HEK293T (cell line): ENCODE measurements at regions not wholly inside any gene's neighbourhood (a gene's known extent, or its start where the extent isn't known, plus 50 kb on each side); places are given as distances from the start of the nearest gene placed in this dataset.
"Not testable (repeated sequence)": the region's sequence is repeated elsewhere in the genome, so short reads cannot be mapped to it uniquely, and the experiment has no call there.

Source experiments
- CTCF ChIA-PET: fragments of 350-600 bp; formaldehyde crosslinking; extraction: SDS; loops from one replicate; lab custom pipeline; 2021; ENCODE audit warnings: antibody characterized with exemption, inconsistent platforms; lab: Yijun Ruan, JAX
- POLR2A ChIA-PET: fragments of 350-600 bp; formaldehyde crosslinking; extraction: SDS; loops from one replicate; lab custom pipeline; 2020; ENCODE audit warnings: antibody characterized with exemption, inconsistent platforms; lab: Yijun Ruan, JAX
- DNase-seq: peaks from one replicate; pipeline ENCODE4 v3.0.0; 2012; ENCODE audit warnings: mixed read lengths; ENCODE audit errors: extremely low spot score
- ARNT ChIP-seq: fragments of 450-650 bp; IDR thresholded peaks from 2 replicates; pipeline ENCODE4 v1.6.1; 2017; ENCODE audit warnings: mild to moderate bottlenecking
- BHLHE40 ChIP-seq: fragments of 450-650 bp; IDR thresholded peaks from 2 replicates; pipeline ENCODE4 v1.6.1; 2016; ENCODE audit warnings: mild to moderate bottlenecking, moderate library complexity, borderline replicate concordance
- CTBP1 ChIP-seq: fragments of 450-650 bp; IDR thresholded peaks from 2 replicates; pipeline ENCODE4 v1.6.1; 2016; ENCODE audit warnings: borderline replicate concordance
- ELF4 ChIP-seq: fragments of 450-650 bp; IDR thresholded peaks from 2 replicates; pipeline ENCODE4 v1.6.1; 2017; ENCODE audit warnings: antibody characterized with exemption
- FOXA1 ChIP-seq: fragments of 450-650 bp; IDR thresholded peaks from 2 replicates; pipeline ENCODE4 v1.6.1; 2016; ENCODE audit warnings: mild to moderate bottlenecking
- FOXK2 ChIP-seq: fragments of 450-650 bp; IDR thresholded peaks from 2 replicates; pipeline ENCODE4 v1.6.1; 2016; ENCODE audit warnings: mild to moderate bottlenecking
- FOXM1 ChIP-seq: fragments of 450-650 bp; IDR thresholded peaks from 2 replicates; pipeline ENCODE4 v1.6.1; 2017; ENCODE audit warnings: mild to moderate bottlenecking, borderline replicate concordance
- HDGF ChIP-seq: fragments of 450-650 bp; IDR thresholded peaks from 2 replicates; pipeline ENCODE4 v1.6.1; 2017; ENCODE audit warnings: antibody characterized with exemption, borderline replicate concordance
- L3MBTL2 ChIP-seq: fragments of 450-650 bp; conservative IDR thresholded peaks from 2 replicates; pipeline ENCODE4 v1.6.1; 2016; ENCODE audit warnings: mild to moderate bottlenecking
- LEF1 ChIP-seq: fragments of 450-650 bp; IDR thresholded peaks from 2 replicates; pipeline ENCODE4 v1.6.1; 2017; ENCODE audit warnings: mild to moderate bottlenecking, borderline replicate concordance
- NFRKB ChIP-seq: fragments of 450-650 bp; IDR thresholded peaks from 2 replicates; pipeline ENCODE4 v1.6.1; 2016; ENCODE audit warnings: mild to moderate bottlenecking, moderate library complexity
- PKNOX1 ChIP-seq: fragments of 450-650 bp; IDR thresholded peaks from 2 replicates; pipeline ENCODE4 v1.6.1; 2016
- SP1 ChIP-seq: fragments of 450-650 bp; IDR thresholded peaks from 2 replicates; pipeline ENCODE4 v1.6.1; 2017
- SUZ12 ChIP-seq: fragments of 450-650 bp; IDR thresholded peaks from 2 replicates; pipeline ENCODE4 v1.6.1; 2016; ENCODE audit warnings: mild to moderate bottlenecking
- TARDBP ChIP-seq: fragments of 450-650 bp; IDR thresholded peaks from 2 replicates; pipeline ENCODE4 v1.6.1; 2016
- ZNF384 ChIP-seq: fragments of 450-650 bp; IDR thresholded peaks from 2 replicates; pipeline ENCODE4 v1.6.1; 2016

- CTCF ChIA-PET, result no interaction called here
- TF ChIP-seq SUZ12 (no peak), HDGF (no peak), NFRKB (no peak), L3MBTL2 (no peak), CTBP1 (no peak), BHLHE40 (no peak), SP1 (no peak), PKNOX1 (no peak), ELF4 (no peak), FOXM1 (no peak), ARNT (no peak), FOXK2 (no peak), FOXA1 (no peak), LEF1 (no peak), TARDBP (no peak), ZNF384 (no peak)
- POLR2A ChIA-PET, result no interaction called here
- no peak for DNase-seq
These were observed 96.7 kb upstream of the GALNT18 start for GRCh38 chr11:11718511-11718910.

DNA sequence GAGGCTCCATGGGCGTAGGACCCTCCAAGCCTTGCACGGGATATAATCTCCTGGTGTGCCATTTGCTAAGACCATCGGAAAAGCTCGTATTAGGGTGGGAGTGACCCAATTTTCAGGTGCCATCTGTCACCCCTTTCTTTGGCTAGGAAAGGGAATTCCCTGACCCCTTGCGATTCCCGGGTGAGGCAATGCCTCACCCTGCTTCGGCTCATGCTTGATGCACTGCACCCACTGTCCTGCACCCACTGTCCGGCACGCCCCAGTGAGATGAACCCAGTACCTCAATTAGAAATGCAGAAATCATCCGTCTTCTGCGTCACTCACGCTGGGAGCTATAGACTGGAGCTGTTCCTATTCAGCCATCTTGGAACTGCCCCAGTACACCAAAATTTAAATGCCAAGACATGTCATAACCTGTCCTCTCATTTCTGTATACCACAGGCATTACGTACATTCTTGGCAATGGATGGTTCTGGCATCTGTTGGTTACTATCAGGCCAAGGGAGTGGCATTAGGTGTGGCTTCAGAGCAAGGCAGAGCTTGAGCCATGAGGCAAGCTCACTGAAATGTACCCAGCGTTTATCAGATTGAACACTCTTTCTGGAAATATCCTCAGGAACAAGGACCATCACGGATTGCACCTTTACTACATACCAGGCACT is 95.4 kb upstream of the GALNT18 start:
- TF ChIP-seq FOXK2, result no peak
- no peak for TF ChIP-seq FOXA1
- TF ChIP-seq CTBP1, result no peak
- no peak for TF ChIP-seq HDGF
- TF ChIP-seq FOXM1, result no peak
- no peak for TF ChIP-seq LEF1
- no peak for TF ChIP-seq NFRKB
- TF ChIP-seq SUZ12, result no peak
- TF ChIP-seq ARNT, result no peak
- ChIA-PET POLR2A (no interaction called here), CTCF (no interaction called here)
- no peak for DNase-seq

DNA sequence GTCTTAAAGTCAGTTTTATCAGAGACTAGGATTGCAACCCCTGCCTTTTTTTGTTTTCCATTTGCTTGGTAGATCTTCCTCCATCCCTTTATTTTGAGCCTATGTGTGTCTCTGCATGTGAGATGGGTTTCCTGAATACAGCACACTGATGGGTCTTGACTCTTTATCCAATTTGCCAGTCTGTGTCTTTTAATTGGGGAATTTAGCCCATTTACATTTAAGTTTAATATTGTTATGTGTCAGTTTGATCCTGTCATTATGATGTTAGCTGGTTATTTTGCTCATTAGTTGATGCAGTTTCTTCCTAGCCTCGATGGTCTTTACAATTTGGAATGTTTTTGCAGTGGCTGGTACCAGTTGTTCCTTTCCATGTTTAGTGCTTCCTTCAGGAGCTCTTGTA is 93.3 kb upstream of the GALNT18 start:
- DNase-seq, POLR2A ChIA-PET, CTCF ChIA-PET: not testable (repeated sequence)

- POLR2A ChIA-PET, result no interaction called here
- no peak for DNase-seq
- TF ChIP-seq ZNF384 (no peak), SUZ12 (no peak), SP1 (no peak), NFRKB (no peak), ARNT (no peak), HDGF (no peak), FOXK2 (no peak), FOXM1 (no peak), LEF1 (no peak), L3MBTL2 (no peak), CTBP1 (no peak), PKNOX1 (no peak), TARDBP (no peak)
- CTCF ChIA-PET, result no interaction called here
These were observed 88.8 kb upstream of the GALNT18 start for GRCh38 chr11:11710556-11710955.

- TF ChIP-seq SP1 (no peak), PKNOX1 (no peak), FOXK2 (no peak), ZNF384 (no peak), HDGF (no peak)
- POLR2A ChIA-PET, result no interaction called here
- CTCF ChIA-PET, result no interaction called here
- DNase-seq, result no peak
These were observed 87.8 kb upstream of the GALNT18 start for GRCh38 chr11:11709447-11710239.

DNA sequence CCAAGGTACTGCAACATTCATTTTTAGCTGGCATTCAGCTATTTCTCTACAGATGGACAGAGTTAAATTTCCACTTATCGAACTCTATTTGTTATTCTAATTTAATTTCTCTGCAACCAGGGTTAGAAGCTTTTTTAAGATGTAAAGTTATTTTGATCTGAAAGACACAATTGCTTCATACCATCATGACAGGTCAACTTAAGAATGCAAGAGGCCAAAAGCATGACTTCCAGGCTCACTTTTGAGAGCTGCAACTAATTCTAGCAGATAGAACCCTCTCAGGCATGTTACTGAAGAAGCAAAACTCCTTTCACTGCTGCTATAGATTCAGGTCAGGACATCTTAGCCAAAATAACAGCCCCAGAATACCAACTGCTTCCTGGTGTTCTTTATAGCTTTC is 86.5 kb upstream of the GALNT18 start:
- ChIA-PET POLR2A (no interaction called here), CTCF (no interaction called here)
- no peak for DNase-seq
- TF ChIP-seq HDGF (no peak), ELF4 (no peak), PKNOX1 (no peak), NFRKB (no peak), BHLHE40 (no peak), FOXM1 (no peak), L3MBTL2 (no peak), TARDBP (no peak), FOXA1 (no peak), SP1 (no peak), ARNT (no peak), LEF1 (no peak), FOXK2 (no peak)
